ENCODE measurements at regions not wholly inside any gene's neighbourhood (a gene's known extent, or its start where the extent isn't known, plus 50 kb on each side); places are given as distances from the start of the nearest gene placed in this dataset.

GRCh38 chr14:38485026-38485425, 229.1 kb upstream of the CLEC14A start:
- Histone ChIP-seq H4K91ac (replicated peaks; ENCODE audit: insufficient read length, low read length) (no peak overlapping the region), H3K18ac (ENCODE audit: extremely low read depth, low read length) (no peak overlapping the region), H3K23me2 (ENCODE audit: low read depth, low read length) (no peaks in the 10 kb centered on the region), H3K4me1 (replicated peaks in 1 of 4; ENCODE audit: control insufficient read depth in 3 of 4, insufficient read depth in 4 of 4, low read length in 3 of 4) (no peaks in the 10 kb centered on the region), H3K56ac (replicated peaks; ENCODE audit: insufficient read length, low read depth, low read length) (no peak overlapping the region), H2AFZ (ENCODE audit: low read length) (no peak overlapping the region), H3K36me3 (ENCODE audit: control insufficient read depth in 2 of 4, insufficient read depth in 4 of 4, low read length in 3 of 4) (no peaks in the 10 kb centered on the region), H3K27me3 (replicated peaks in 1 of 4; ENCODE audit: control insufficient read depth in 3 of 4, extremely low read depth in 1 of 4, insufficient read depth in 3 of 4, low read length in 3 of 4) (no peaks in the 10 kb centered on the region), H2BK12ac (ENCODE audit: low read depth, low read length) (no peak overlapping the region), H4K5ac (ENCODE audit: insufficient read length, low read depth, low read length) (no peak overlapping the region), H2BK5ac (ENCODE audit: low read depth, low read length) (no peak overlapping the region), H2BK20ac (ENCODE audit: low read length) (no peak overlapping the region), H2BK15ac (ENCODE audit: low read length) (no peak overlapping the region), H3K79me2 (ENCODE audit: control insufficient read depth in 1 of 2, insufficient read depth in 2 of 2, low read length in 2 of 2) (no peaks in the 10 kb centered on the region), H3K4ac (replicated peaks; ENCODE audit: insufficient read length, low read depth, low read length) (no peak overlapping the region), H3K4me2 (ENCODE audit: insufficient read depth in 1 of 2, low read depth in 2 of 2, low read length in 2 of 2) (no peak overlapping the region), H3K9ac (replicated peaks in 1 of 4; ENCODE audit: extremely low read depth in 1 of 4, low read depth in 3 of 4, low read length in 3 of 4) (no peak overlapping the region), H2BK120ac (replicated peaks; ENCODE audit: low read depth, low read length) (no peak overlapping the region), H4K20me1 (replicated peaks in 1 of 2; ENCODE audit: control insufficient read depth in 1 of 2, insufficient read depth in 2 of 2, low read length in 2 of 2) (no peaks in the 10 kb centered on the region), H2AK5ac (ENCODE audit: low read depth, low read length) (no peak overlapping the region), H3K9me3 (ENCODE audit: insufficient read depth in 2 of 2, low read depth in 1 of 2, low read length in 1 of 2) (no peaks in the 10 kb centered on the region), H3K79me1 (ENCODE audit: low read depth, low read length) (no peaks in the 10 kb centered on the region), H3K23ac (ENCODE audit: insufficient read length) (no peak overlapping the region), H3K14ac (ENCODE audit: insufficient read length) (no peak overlapping the region), H3K4me3 (ENCODE audit: extremely low read depth in 1 of 4, insufficient read depth in 2 of 4, low read depth in 3 of 4, low read length in 4 of 4) (no peak overlapping the region), H3K27ac (ENCODE audit: low read depth, low read length) (no peak overlapping the region), H4K8ac (ENCODE audit: extremely low read depth, insufficient read depth, low read length) (no peak overlapping the region)
- WGBS, 2 experiments (ENCODE audit: extremely low coverage in 1 of 2, insufficient coverage in 1 of 2, insufficient read length in 1 of 2, insufficient replicate concordance in 2 of 2, low coverage in 1 of 2, low lambda C conversion rate in 2 of 2, missing lambda C conversion rate in 1 of 2): 84% methylated on average over 2 of the region's 2 CpGs; no CpG with 5 or more reads in 1 of the 2 experiments
- FAIRE-seq: no peak
- ChIA-PET CTCF (ENCODE audit: partially characterized antibody) (no interaction called here), POLR2A (ENCODE audit: partially characterized antibody) (no interaction called here)
- no peak for DNase-seq (ENCODE audit: low read depth in 1 of 2, low spot score in 2 of 2)
- no peak for TF ChIP-seq USF2 (IDR thresholded peaks at IDR 0.05; ENCODE audit: low read length)
- TF ChIP-seq GABPA (IDR thresholded peaks at IDR 0.05; ENCODE audit: borderline replicate concordance, insufficient read depth, low read length): no peak
- TF ChIP-seq POLR2AphosphoS5 (IDR thresholded peaks at IDR 0.05; ENCODE audit: low read depth, low read length): no peak
- TF ChIP-seq ATF2 (IDR thresholded peaks at IDR 0.05; ENCODE audit: low read length): no peak
- no peak for TF ChIP-seq HDAC6 (IDR thresholded peaks at IDR 0.05; ENCODE audit: low read depth, low read length)

Data from H1 (cell line).